HTR-8/SVneo (cell line): ENCODE measurements at regions not wholly inside any gene's neighbourhood (a gene's known extent, or its start where the extent isn't known, plus 50 kb on each side); places are given as distances from the start of the nearest gene placed in this dataset.
A peak's percentile ranks its signal among the peaks of the same experiment; 100 is the strongest.
"Not testable (repeated sequence)": the region's sequence is repeated elsewhere in the genome, so short reads cannot be mapped to it uniquely, and the experiment has no call there.

ENCODE experiments used
- DNase-seq: peaks from one replicate; pipeline ENCODE4 v3.0.0; 2011; ENCODE audit warnings: low spot score, mixed read lengths; ENCODE audit not compliant: insufficient read length
- FAIRE-seq: peaks from 2 replicates; lab custom pipeline; 2011; peaks lifted over from hg19 to GRCh38; lab: Jason Lieb, UNC

- DNase-seq = no peak
- no peak for FAIRE-seq
Measured at GRCh38 chr2:64738026-64738425, 84.3 kb upstream of the SERTAD2 start.

- no peak for FAIRE-seq
- DNase-seq = no peak
Measured at GRCh38 chr2:64742678-64743077, 89.0 kb upstream of the SERTAD2 start.

DNA sequence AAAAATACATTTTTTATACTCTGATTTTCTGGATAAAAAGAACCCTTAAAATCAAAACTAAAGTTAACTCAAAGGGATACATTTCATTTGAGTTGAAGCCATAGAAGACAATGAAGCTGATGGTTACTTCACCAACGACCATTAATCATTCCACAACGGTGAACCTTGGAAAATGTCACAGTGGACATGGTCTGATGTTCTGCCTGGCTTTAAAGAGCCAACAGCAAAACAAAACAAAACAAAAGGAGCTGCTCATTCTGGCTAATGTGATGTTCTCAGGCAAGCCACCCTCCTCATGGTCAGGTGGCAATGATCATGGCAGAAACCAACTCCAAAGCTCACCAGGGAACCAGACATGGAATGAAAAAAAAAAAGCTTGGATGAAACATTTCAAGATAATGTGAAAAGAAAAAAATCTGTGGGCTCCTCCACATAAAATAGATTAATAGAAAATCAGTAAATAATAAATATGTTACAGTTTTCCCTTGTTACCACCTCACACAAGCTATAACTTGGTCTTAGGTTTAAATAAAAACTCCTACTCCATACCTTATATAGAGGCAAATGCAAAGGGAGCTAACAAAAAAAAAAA lies 90.1 kb upstream of the SERTAD2 start:
- FAIRE-seq (no peak), DNase-seq (no peak)

DNA sequence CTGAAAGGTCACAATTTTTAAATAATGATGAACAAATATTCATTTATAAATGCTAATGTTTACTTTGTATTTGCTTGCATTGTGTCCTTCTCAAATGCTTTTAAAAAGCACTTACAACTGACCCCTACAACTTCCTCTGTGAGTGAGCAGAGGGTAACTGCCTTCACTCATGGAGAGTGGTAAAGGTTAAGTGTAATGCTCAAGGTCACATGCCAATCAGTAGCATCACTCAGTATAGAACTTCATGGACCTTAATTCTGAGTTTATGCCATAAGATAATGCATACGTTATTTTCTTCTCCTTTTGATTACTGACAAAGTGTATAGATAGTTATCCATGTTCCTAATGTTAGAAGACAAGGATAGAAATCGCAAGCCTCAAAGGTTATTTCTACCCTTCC lies 91.8 kb upstream of the SERTAD2 start:
- FAIRE-seq = no peak
- DNase-seq = no peak

GRCh38 chr2:64747690-64748091 lies 94.0 kb upstream of the SERTAD2 start:
- not testable (repeated sequence) for FAIRE-seq, DNase-seq

- no peak for DNase-seq
- FAIRE-seq = no peak
Measured at GRCh38 chr2:64748147-64748546, 94.4 kb upstream of the SERTAD2 start.

DNA sequence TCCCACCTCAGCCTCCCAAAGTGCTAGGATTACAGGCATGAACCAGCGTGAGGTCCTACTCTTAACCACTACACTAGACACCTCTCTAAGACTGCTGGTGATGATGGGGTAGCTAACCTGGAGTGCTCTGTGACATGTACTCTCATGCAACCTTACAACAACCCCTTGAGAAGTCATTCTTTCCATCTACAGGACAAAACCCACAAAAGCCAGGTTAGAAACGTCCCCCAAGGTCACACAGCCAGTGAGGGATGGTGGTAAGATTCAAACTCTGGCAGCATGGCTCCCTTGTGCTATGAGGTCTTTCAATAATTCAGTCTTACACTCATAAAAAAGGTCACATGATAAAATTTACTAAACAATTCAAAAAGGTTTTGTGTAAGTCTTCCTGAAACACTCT lies 94.8 kb upstream of the SERTAD2 start:
- DNase-seq (no peak), FAIRE-seq (no peak)

- DNase-seq (no peak), FAIRE-seq (no peak)
Measured at GRCh38 chr2:64749446-64749845, 95.7 kb upstream of the SERTAD2 start.

- DNase-seq (peak; percentile 33), FAIRE-seq (no peak)
Measured at GRCh38 chr2:64750001-64750816, 96.5 kb upstream of the SERTAD2 start.

GRCh38 chr2:64750817-64751285 lies 97.1 kb upstream of the SERTAD2 start:
- DNase-seq = peak; percentile 100
- FAIRE-seq = peak; percentile 97

GRCh38 chr2:64751286-64752260 lies 97.9 kb upstream of the SERTAD2 start:
- FAIRE-seq = peak; percentile 23
- DNase-seq = peak; percentile 43

GRCh38 chr2:64753399-64753798 lies 99.7 kb upstream of the SERTAD2 start:
- no peak for FAIRE-seq
- no peak for DNase-seq

- FAIRE-seq = no peak
Measured at GRCh38 chr2:64754570-64754969, 100.9 kb upstream of the SERTAD2 start.

DNA sequence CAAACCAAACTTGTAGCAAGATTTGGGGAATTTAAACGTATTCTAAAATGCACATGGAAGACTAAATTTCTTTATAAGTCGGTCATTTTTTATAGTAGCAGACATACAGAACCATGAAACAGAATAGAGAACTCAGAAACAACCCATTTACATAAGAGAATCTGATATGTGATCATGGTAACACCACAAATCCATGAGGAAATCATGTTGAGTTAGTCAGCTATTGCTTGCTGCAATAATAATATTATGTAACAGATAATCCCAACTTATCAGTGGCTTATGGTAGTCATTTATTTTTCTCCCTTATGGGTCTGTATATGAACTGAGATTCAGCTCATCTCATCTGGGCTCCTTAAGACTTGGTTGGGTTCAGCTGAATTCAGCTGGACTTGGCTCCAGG lies 103.4 kb upstream of the SERTAD2 start:
- FAIRE-seq = no peak
- DNase-seq = no peak

More at GRCh38 chr2:64754570-64754969, 100.9 kb upstream of the SERTAD2 start:
- no peak for DNase-seq

DNA sequence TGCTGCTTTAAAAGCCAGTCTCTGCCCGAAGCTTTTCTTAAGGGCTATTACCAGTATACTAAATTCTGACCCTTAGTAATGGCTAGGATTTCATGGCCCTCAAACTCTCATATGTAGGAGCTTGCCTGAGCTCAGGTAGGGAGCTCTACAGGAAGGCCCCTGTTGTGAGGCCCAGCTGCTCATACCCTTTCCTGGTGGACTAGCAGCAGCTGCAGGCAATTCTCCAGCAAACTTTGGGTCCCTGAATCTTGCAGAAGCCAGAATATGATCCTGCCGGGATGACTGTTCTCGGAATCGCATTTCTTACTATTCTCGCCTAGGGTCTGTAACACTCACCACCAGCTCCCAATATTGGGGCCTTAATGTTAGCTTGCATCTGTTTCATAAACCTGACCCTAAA lies 106.4 kb upstream of the SERTAD2 start:
- FAIRE-seq (no peak), DNase-seq (no peak)

DNA sequence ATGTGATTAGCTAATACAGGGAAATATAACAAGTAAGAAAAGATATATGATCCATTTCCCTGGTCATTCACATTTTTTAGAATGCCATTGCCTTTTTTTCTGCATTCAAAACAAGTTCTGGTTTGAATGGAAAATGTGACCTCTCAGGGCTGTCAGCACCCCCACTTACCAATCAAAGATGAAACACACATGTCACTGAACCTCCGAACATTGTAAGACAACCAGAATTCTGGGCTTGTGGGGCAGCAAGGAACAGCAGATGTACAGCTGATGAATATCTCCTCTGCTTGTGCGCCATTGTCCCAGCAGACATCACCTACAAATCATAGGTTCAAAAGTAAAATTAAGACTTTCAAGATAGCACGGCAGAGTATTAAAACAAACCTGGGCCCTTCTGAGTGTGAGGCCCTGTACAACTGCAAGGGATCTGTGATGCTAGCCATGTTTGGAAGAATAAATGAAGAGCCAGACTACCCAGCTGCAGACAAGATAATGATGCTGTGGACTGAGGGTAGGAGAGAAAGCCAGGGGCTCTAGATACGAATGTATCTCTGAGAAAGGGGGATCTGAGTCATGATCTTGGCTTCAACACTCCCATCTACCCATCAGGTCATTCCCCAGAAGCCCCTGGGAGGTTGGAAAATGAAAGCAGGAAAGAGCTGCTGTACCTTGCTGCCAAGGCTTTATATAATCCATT lies 108.7 kb upstream of the SERTAD2 start:
- FAIRE-seq (no peak), DNase-seq (no peak)

DNA sequence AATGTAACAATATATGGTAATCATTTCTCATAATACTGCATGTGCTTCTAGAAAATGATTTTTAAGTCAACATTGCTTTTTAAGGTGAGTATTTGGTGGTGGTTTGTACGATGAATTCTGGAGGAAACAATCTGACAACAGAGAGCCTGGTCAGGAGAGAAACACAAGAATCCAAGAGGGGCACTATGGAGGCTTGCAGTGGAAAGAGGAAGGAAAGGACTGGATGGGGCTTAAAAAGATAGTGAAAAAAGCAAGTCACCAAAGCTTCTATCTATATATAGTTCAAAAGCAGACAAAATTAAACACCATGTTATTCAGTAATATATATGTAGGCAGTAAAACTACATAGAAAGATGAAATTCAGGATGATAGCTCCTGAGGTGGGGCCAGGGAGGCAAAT lies 109.4 kb upstream of the SERTAD2 start:
- FAIRE-seq (no peak), DNase-seq (no peak)

- FAIRE-seq (no peak), DNase-seq (no peak)
Measured at GRCh38 chr2:64765160-64765805, 111.6 kb upstream of the SERTAD2 start.

- no peak for FAIRE-seq
- no peak for DNase-seq
Measured at GRCh38 chr2:64766841-64767669, 113.3 kb upstream of the SERTAD2 start.
